AG20443 (cell line): ENCODE measurements at regions not wholly inside any gene's neighbourhood (a gene's known extent, or its start where the extent isn't known, plus 50 kb on each side); places are given as distances from the start of the nearest gene placed in this dataset.

Experiments
- DNase-seq: peaks from one replicate; pipeline ENCODE4 v3.0.0; 2012; ENCODE audit warnings: low spot score, mixed read lengths

GRCh38 chr1:29967261-29967660 is 730.9 kb downstream of the PTPRU start:
- DNase-seq = no peak

- DNase-seq = no peak
These were observed 730.3 kb downstream of the PTPRU start for GRCh38 chr1:29966526-29967045.

- DNase-seq = no peak
These were observed 728.6 kb downstream of the PTPRU start for GRCh38 chr1:29964718-29965533.

- no peak for DNase-seq
These were observed 727.6 kb downstream of the PTPRU start for GRCh38 chr1:29963946-29964345.

- no peak for DNase-seq
These were observed 726.5 kb downstream of the PTPRU start for GRCh38 chr1:29962831-29963247.

- no peak for DNase-seq
These were observed 726.0 kb downstream of the PTPRU start for GRCh38 chr1:29962336-29962735.

- DNase-seq = no peak
These were observed 725.2 kb downstream of the PTPRU start for GRCh38 chr1:29961293-29962059.

GRCh38 chr1:29960876-29961275 is 724.6 kb downstream of the PTPRU start:
- DNase-seq = no peak

- DNase-seq = no peak
These were observed 723.9 kb downstream of the PTPRU start for GRCh38 chr1:29960156-29960755.

GRCh38 chr1:29959356-29959755 is 723.0 kb downstream of the PTPRU start:
- DNase-seq = no peak

- DNase-seq = no peak
These were observed 721.9 kb downstream of the PTPRU start for GRCh38 chr1:29958271-29958670.

- DNase-seq = no peak
These were observed 720.2 kb downstream of the PTPRU start for GRCh38 chr1:29956349-29957030.

- no peak for DNase-seq
These were observed 718.3 kb downstream of the PTPRU start for GRCh38 chr1:29954591-29954990.

GRCh38 chr1:29953961-29954360 is 717.6 kb downstream of the PTPRU start:
- no peak for DNase-seq

GRCh38 chr1:29949676-29950075 is 713.4 kb downstream of the PTPRU start:
- no peak for DNase-seq

- no peak for DNase-seq
These were observed 712.3 kb downstream of the PTPRU start for GRCh38 chr1:29948581-29948980.

- no peak for DNase-seq
These were observed 709.7 kb downstream of the PTPRU start for GRCh38 chr1:29946057-29946456.

- no peak for DNase-seq
These were observed 709.1 kb downstream of the PTPRU start for GRCh38 chr1:29945426-29945825.

- no peak for DNase-seq
These were observed 708.1 kb downstream of the PTPRU start for GRCh38 chr1:29944253-29944905.

GRCh38 chr1:29943034-29943433 is 706.7 kb downstream of the PTPRU start:
- no peak for DNase-seq

GRCh38 chr1:29939079-29939478 is 702.8 kb downstream of the PTPRU start:
- DNase-seq = no peak

- no peak for DNase-seq
These were observed 701.0 kb downstream of the PTPRU start for GRCh38 chr1:29937356-29937755.
